ENCODE measurements at regions not wholly inside any gene's neighbourhood (a gene's known extent, or its start where the extent isn't known, plus 50 kb on each side); places are given as distances from the start of the nearest gene placed in this dataset.
A peak's percentile ranks its signal among the peaks of the same experiment; 100 is the strongest.

- TF ChIP-seq JUNB (IDR thresholded peaks at IDR 0.05; ENCODE audit: unreplicated experiment) (no peak), EZH2phosphoT487 (IDR thresholded peaks at IDR 0.05; ENCODE audit: unreplicated experiment) (no peak)
Observed at GRCh38 chr10:2117641-2118040, 380.3 kb upstream of the ADARB2 start (continued).

GRCh38 chr10:2111965-2112364, 374.6 kb upstream of the ADARB2 start:
- TF ChIP-seq CREB1 (CRISPR knock-in tag; IDR thresholded peaks at IDR 0.05; ENCODE audit: low read depth) (no peak), EZH2 (IDR thresholded peaks at IDR 0.05; ENCODE audit: low read depth, unreplicated experiment) (no peak), ETS1 (IDR thresholded peaks at IDR 0.05) (no peak), POLR2AphosphoS5 (IDR thresholded peaks at IDR 0.05; ENCODE audit: low read depth) (no peak), REST (IDR thresholded peaks at IDR 0.05; ENCODE audit: unreplicated experiment) (no peak), JUNB (IDR thresholded peaks at IDR 0.05; ENCODE audit: unreplicated experiment) (no peak), ZNF331 (CRISPR knock-in tag; IDR thresholded peaks at IDR 0.05; ENCODE audit: low read depth) (no peak)
- DNase-seq (ENCODE audit: low spot score) (peak; percentile 3), ATAC-seq (no peak)
- no peak overlapping the region for H3K4me3 Mint-ChIP-seq
- H3K4me1 Mint-ChIP-seq: no peaks in the 10 kb centered on the region
- no peaks in the 10 kb centered on the region for H4K20me1 ChIP-seq (replicated peaks; ENCODE audit: insufficient read depth)
- no peak overlapping the region for H3K27ac ChIP-seq (ENCODE audit: low read depth)
- 0 out of 3 replicates have a peak, but pooled peaks cover 1% of the 10 kb centered on the region for H3K9me3 Mint-ChIP-seq
- no peaks in the 10 kb centered on the region for H3K36me3 ChIP-seq (ENCODE audit: insufficient read depth)
- H3K4me3 ChIP-seq: no peak overlapping the region
- H3K4me1 ChIP-seq (ENCODE audit: insufficient read depth): no peaks in the 10 kb centered on the region
- H3K27me3 ChIP-seq (ENCODE audit: insufficient read depth): no peaks in the 10 kb centered on the region
- no peaks in the 10 kb centered on the region for H3K79me2 ChIP-seq (replicated peaks; ENCODE audit: insufficient read depth)
- 0 out of 3 replicates have a peak, but pooled peaks cover 2% of the 10 kb centered on the region for H3K36me3 Mint-ChIP-seq (ENCODE audit: low read depth)
- H3F3A ChIP-seq (replicated peaks; ENCODE audit: low read depth): no peaks in the 10 kb centered on the region
- H3K27me3 Mint-ChIP-seq (ENCODE audit: insufficient read depth, low read depth, poor library complexity): peaks cover 1% of the 10 kb centered on the region
- 0 out of 2 replicates have a peak, but pooled peaks cover 7% of the 10 kb centered on the region for H3K9me2 ChIP-seq (ENCODE audit: insufficient read depth)
- no peak overlapping the region for H2AFZ ChIP-seq
- H3K27ac Mint-ChIP-seq: no peak overlapping the region
- H3K4me2 ChIP-seq: no peak overlapping the region

- ATAC-seq (no peak), DNase-seq (ENCODE audit: low spot score) (no peak)
- TF ChIP-seq NANOG (IDR thresholded peaks at IDR 0.05; ENCODE audit: borderline replicate concordance): no peak
- no peak for TF ChIP-seq EZH2 (IDR thresholded peaks at IDR 0.05; ENCODE audit: low read depth, unreplicated experiment)
- no peak for TF ChIP-seq POLR2AphosphoS5 (IDR thresholded peaks at IDR 0.05; ENCODE audit: low read depth)
- no peak for TF ChIP-seq EZH2phosphoT487 (IDR thresholded peaks at IDR 0.05; ENCODE audit: unreplicated experiment)
- TF ChIP-seq STAT1 (IDR thresholded peaks at IDR 0.05; ENCODE audit: unreplicated experiment): no peak
- no peaks in the 10 kb centered on the region for H4K20me1 ChIP-seq (replicated peaks; ENCODE audit: insufficient read depth)
- H3F3A ChIP-seq (replicated peaks; ENCODE audit: low read depth): no peaks in the 10 kb centered on the region
- H3K79me2 ChIP-seq (replicated peaks; ENCODE audit: insufficient read depth): no peaks in the 10 kb centered on the region
- H3K27me3 ChIP-seq (ENCODE audit: insufficient read depth): no peaks in the 10 kb centered on the region
- H3K27me3 Mint-ChIP-seq (ENCODE audit: insufficient read depth, low read depth, poor library complexity): no peaks in the 10 kb centered on the region
- no peak overlapping the region for H3K4me3 Mint-ChIP-seq
- H2AFZ ChIP-seq: no peak overlapping the region
- no peak overlapping the region for H3K4me2 ChIP-seq
- no peak overlapping the region for H3K4me3 ChIP-seq
- no peak overlapping the region for H3K27ac ChIP-seq (ENCODE audit: low read depth)
- H3K36me3 Mint-ChIP-seq (ENCODE audit: low read depth): no peaks in the 10 kb centered on the region
- H3K36me3 ChIP-seq (ENCODE audit: insufficient read depth): no peaks in the 10 kb centered on the region
- H3K9me3 Mint-ChIP-seq: peaks cover 3% of the 10 kb centered on the region; the same call in 2 of the 3 replicates
- H3K27ac Mint-ChIP-seq: no peak overlapping the region
- no peaks in the 10 kb centered on the region for H3K4me1 Mint-ChIP-seq
- H3K4me1 ChIP-seq (ENCODE audit: insufficient read depth): no peaks in the 10 kb centered on the region
- H3K9me2 ChIP-seq (ENCODE audit: insufficient read depth): 0 out of 2 replicates have a peak, but pooled peaks cover 2% of the 10 kb centered on the region
Observed at GRCh38 chr10:2108496-2108895, 371.2 kb upstream of the ADARB2 start.
